HG03175 (cell line): ENCODE measurements at regions not wholly inside any gene's neighbourhood (a gene's known extent, or its start where the extent isn't known, plus 50 kb on each side); places are given as distances from the start of the nearest gene placed in this dataset.
A peak's percentile ranks its signal among the peaks of the same experiment; 100 is the strongest.

Experiments used
- ATAC-seq: cut with Tn5 transposase; IDR thresholded peaks from one replicate; pipeline ENCODE4 v1.9.1; 2021; ENCODE audit warnings: mild to moderate bottlenecking, moderate library complexity; ENCODE audit not compliant: unreplicated experiment

- no peak for ATAC-seq
Measured at GRCh38 chr2:88283886-88284592, 113.9 kb downstream of the THNSL2 start.

DNA sequence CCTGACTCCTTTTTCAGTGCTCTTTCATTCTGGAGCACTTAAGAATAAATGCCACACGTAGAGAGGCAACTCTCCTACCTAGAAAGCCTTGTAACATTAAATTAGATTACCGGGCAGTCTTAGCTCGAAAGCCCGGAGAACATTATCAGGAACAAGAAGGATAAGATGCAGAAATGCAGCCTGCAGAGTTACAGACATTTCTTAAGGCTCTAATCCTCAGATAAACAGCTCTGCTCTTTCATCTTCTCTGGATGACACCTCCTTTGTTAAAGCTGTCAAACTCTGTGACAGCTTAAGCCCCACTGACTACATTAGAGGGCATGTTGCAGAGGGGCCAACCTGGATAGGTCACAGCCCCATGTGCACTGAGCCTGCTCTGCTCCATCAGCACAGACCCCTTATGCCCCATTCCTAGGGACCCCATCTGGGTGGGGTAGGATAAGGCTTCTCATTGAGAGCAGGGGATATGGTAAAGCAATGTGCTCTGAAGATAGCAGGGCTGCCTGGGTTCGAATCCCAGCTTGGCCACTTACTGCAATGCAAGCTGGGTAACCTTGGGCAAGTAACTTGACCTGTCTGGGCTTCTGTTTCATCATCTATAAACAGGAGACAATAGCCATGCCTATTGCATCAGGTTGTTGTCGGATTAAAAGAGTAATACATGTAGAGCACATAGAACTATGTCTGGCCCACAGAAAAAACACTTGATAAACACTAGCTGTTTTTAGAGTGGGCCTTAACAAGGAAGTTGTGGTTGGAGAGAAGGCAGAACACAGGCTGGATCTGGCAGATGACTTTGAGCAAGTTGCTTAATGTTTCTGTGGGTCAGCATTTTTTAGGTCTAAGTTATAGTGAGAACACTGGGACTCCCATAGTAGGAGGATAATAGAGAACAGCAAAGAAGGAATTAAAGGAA, 111.4 kb downstream of the THNSL2 start:
- no peak for ATAC-seq

- ATAC-seq = no peak
Measured at GRCh38 chr2:88269836-88270235, 99.7 kb downstream of the THNSL2 start.

DNA sequence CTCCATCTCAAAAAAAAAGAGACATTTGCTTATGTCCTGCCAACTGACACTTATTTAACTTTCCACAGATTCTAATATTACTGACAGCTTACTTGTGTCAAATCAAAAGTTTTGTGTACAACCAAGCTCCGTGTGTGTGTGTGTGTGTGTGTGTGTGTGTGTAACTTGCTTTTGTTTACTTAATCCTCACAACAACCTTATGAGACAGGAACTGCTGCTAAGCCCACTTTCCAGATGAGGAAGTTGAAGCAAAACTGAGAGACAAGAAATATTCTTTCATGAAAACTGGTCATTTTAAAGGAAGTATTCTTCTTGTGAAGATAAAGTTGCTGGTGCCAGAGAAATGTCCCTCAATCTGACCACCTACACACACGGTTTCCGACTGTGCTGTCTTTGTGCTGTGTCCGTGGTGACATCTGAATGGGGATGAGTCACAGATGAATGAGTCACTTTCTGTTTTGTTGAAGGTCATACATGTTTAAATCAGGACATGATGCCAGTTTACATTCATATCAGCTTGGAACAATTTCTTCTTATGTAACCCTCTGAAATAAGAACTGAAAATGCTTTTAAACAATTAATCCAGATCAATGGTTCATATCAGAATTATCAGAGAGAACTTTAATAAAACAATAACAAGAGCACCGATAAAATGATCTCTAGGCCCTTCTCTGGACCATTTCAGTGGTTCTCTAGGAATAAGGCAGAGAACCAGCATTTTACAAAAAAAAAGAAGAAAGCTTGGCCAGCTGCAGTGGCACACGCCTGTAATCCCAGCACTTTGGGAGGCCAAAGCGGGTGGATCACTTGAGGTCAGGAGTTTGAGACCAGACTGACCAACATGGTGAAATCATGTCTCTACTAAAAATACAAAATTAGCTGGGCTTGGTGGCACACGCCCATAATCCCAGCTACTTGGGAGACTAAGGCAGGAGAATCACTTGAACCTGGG, 95.5 kb downstream of the THNSL2 start:
- ATAC-seq = peak; percentile 80

DNA sequence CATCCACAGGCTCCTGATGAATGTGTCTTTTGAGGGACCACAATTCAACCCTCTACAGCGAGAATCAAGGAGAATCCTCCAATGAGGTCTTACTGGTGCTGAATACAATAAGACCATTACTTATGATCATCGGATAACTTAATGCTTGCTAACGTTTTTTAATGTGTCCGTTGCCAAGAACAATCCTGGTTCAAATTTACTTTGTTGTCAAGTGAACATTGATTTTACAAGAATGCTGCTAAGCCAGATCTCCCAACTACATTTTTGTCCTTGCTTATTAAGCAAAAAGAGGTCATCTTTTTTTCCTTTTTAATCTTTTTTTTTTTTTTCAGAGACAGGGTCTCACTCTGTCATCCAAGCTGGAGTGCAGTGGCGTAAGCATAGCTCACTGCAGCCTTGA, 93.7 kb downstream of the THNSL2 start:
- ATAC-seq = no peak

GRCh38 chr2:88261725-88262124, 91.6 kb downstream of the THNSL2 start:
- ATAC-seq = no peak

- ATAC-seq = no peak
Measured at GRCh38 chr2:88258208-88258607, 88.1 kb downstream of the THNSL2 start.

DNA sequence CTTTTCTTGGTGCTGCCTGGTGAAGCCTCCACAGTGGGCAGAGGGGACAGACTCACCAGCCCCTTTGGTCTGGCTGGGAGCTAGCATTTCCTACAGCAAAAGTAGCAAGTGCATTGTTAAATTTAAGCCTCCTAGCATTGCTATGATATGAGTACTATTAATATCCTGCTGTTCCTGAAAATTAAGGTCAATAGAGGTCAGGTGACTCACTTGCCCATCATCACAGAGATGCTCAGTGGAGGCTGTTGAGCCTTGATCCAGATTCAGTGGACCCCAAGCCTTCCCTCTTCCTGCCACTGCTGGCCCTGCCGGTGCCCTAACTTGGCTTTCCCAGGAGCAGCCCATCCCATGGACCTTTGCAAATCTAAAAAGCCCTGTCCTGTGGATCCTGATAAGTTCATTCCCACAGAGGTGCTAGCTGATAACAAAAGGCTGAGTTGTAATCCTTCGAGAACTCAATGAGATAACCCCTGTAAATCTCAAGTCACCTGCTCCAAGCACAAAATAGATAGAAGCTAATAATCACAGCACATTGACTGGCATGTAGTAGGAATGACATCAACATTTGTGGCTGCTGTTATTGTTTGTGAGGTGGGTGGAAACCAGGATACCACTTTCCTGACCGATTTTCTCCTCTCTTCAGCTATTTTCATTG, 84.4 kb downstream of the THNSL2 start:
- no peak for ATAC-seq

DNA sequence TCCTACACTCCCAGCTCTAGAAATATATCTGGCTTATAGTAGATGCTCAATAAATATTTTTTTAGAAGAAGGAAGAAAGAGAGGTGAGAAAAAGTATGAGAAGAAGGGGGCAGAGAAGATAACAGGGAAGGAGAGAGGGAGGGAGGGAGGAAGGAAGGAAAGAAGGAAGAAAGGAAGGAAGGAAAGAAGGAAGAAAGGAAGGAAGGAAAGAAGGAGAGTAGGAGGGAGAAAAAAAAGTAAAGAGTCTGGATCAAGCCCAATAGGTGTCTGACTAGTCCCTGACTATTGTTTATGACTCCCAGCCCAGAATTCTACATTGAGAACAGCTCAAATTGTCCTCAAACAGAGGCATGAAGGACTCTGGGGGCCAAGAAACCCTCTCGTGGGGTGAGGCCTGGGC, 83.9 kb downstream of the THNSL2 start:
- ATAC-seq = no peak

DNA sequence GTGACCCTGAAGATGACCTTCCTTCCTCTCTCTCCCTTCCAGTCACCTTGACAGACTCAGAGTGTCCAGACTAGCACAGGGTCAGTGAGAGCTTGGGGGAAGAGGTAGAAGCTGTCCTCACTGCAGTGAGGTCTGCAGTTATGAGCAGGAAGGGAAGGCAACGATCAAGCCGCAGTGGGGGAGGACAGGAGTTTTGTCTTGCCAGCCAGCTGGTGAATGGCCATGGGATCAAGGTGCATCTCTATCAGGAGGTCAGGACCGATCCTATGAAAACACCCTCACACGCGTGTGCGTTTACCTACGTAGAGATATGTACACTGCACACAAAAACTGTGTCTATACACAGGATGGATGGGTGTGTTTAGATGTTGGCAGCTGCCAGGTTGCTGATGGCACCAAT, 83.2 kb downstream of the THNSL2 start:
- ATAC-seq = no peak

DNA sequence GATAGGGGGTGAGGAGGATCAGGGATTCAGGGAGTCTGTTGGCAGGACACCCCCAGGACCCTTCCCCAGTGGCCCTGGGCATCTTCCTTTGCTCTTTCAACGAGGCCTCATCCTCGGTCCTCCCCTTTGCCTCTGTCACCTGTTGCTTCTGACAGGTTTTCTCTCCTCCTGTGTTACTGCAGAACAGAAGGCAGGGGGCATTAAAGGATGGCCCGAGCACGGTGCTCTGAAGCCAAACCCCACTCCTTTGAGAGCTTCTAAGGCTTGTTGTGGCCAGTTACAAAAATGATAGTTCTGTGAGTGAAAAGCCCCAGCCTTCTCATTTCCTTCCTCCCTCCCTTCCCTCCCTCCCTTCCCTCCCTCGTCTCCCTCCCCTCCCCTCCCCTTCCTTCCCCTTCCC, 82.5 kb downstream of the THNSL2 start:
- ATAC-seq = no peak

- no peak for ATAC-seq
Measured at GRCh38 chr2:88252111-88252510, 82.0 kb downstream of the THNSL2 start.

DNA sequence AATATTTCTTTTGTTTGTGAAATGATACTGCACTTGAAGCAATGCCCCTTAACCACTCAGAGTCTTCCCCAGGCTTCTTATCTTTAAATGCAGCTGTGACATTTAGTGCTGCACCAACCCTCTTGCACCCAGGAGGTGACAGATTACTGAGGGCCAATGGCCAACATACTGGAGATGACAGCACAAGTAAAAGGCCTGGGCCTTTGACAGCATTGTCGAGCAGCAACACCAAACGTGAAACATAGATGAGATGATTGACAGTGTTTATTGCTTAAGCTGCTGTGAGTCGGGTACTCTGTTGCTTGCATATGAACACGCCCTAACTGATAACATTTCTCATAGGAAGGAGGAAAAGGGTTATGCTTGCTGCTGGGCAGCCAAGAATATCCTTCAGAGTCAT, 80.3 kb downstream of the THNSL2 start:
- ATAC-seq = no peak

GRCh38 chr2:88248280-88248828, 78.2 kb downstream of the THNSL2 start:
- ATAC-seq = no peak

- no peak for ATAC-seq
Measured at GRCh38 chr2:88247531-88247930, 77.4 kb downstream of the THNSL2 start.

DNA sequence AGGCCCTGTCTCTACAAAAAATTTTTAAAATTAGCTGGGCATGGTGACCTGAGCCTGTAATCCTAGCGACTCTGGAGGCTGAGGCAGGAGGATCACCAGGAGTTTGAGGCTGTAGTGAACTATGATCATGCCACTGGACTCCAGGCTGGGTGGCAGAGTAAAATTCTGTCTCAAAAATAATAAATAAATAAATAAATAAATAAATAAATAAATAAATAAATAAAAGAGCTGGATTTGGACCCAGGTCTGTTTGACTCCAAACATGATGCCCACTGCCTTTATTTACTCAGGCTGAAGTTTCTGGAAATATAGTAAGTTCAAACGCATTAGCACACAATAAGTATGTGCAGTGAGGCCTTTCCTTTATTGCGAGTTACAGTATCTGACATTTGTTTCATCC, 75.0 kb downstream of the THNSL2 start:
- no peak for ATAC-seq

- ATAC-seq = no peak
Measured at GRCh38 chr2:88239781-88240180, 69.6 kb downstream of the THNSL2 start.

- no peak for ATAC-seq
Measured at GRCh38 chr2:88236666-88237065, 66.5 kb downstream of the THNSL2 start.
